Astrocyte (in vitro differentiated cells and primary cell): ENCODE measurements at regions not wholly inside any gene's neighbourhood (a gene's known extent, or its start where the extent isn't known, plus 50 kb on each side); places are given as distances from the start of the nearest gene placed in this dataset.

Experiments
- DNase-seq: peaks from one replicate; pipeline ENCODE4 v3.0.0-alpha.2; 2010; ENCODE audit warnings: low read depth
- FAIRE-seq: peaks from 2 replicates; lab custom pipeline; 2011; peaks lifted over from hg19 to GRCh38; lab: Jason Lieb, UNC
- H2AFZ ChIP-seq: 2 replicates; pipeline ENCODE4 v1.6.0; 2012; ENCODE audit warnings: low read depth, low read length, inconsistent platforms
- H3K27ac ChIP-seq: 2 replicates; pipeline ENCODE4 v1.5.1; 2011; ENCODE audit warnings: low read depth, low read length, inconsistent platforms
- H3K27me3 ChIP-seq: 2 replicates; pipeline ENCODE4 v1.6.0; 2011; ENCODE audit warnings: low read length, inconsistent platforms; ENCODE audit not compliant: insufficient read depth
- H3K36me3 ChIP-seq: 2 replicates; pipeline ENCODE4 v1.5.1; 2011; ENCODE audit warnings: low read length, inconsistent platforms; ENCODE audit not compliant: insufficient read depth
- H3K4me1 ChIP-seq: 2 replicates; pipeline ENCODE4 v1.5.1; 2011; ENCODE audit warnings: low read length, inconsistent platforms; ENCODE audit not compliant: insufficient read depth
- H3K4me2 ChIP-seq: 2 replicates; pipeline ENCODE4 v1.6.0; 2012; ENCODE audit warnings: low read length, inconsistent platforms
- H3K4me3 ChIP-seq: 2 replicates; pipeline ENCODE4 v1.5.1; 2011; ENCODE audit warnings: low read depth, mild to moderate bottlenecking, low read length, inconsistent platforms; ENCODE audit not compliant: insufficient read depth
- H3K79me2 ChIP-seq: 2 replicates; pipeline ENCODE4 v1.6.0; 2012; ENCODE audit warnings: mild to moderate bottlenecking, low read length, inconsistent platforms; ENCODE audit not compliant: insufficient read depth
- H3K9ac ChIP-seq: 2 replicates; pipeline ENCODE4 v1.6.0; 2012; ENCODE audit warnings: mild to moderate bottlenecking, low read length, inconsistent platforms
- H3K9me3 ChIP-seq: 2 replicates; pipeline ENCODE4 v1.5.1; 2012; ENCODE audit warnings: low read depth, mild to moderate bottlenecking, low read length, inconsistent platforms; ENCODE audit not compliant: insufficient read depth
- H4K20me1 ChIP-seq: 2 replicates; pipeline ENCODE4 v1.6.0; 2012; ENCODE audit warnings: low read length, inconsistent platforms; ENCODE audit not compliant: insufficient read depth
- H3K27ac Mint-ChIP-seq: one replicate; pipeline ENCODE4 v1.8.0; 2021; ENCODE audit warnings: mild to moderate bottlenecking, mixed read lengths; ENCODE audit not compliant: unreplicated experiment
- H3K27me3 Mint-ChIP-seq: one replicate; pipeline ENCODE4 v1.8.0; 2021; ENCODE audit warnings: low read depth, mixed read lengths; ENCODE audit not compliant: unreplicated experiment
- H3K36me3 Mint-ChIP-seq: one replicate; pipeline ENCODE4 v1.8.0; 2021; ENCODE audit warnings: low read depth, mixed read lengths; ENCODE audit not compliant: unreplicated experiment
- H3K4me1 Mint-ChIP-seq: one replicate; pipeline ENCODE4 v1.8.0; 2021; ENCODE audit warnings: low read depth, mixed read lengths; ENCODE audit not compliant: unreplicated experiment
- H3K4me3 Mint-ChIP-seq: one replicate; pipeline ENCODE4 v1.8.0; 2021; ENCODE audit warnings: mild to moderate bottlenecking, moderate library complexity, mixed read lengths; ENCODE audit not compliant: unreplicated experiment
- H3K9me3 Mint-ChIP-seq: one replicate; pipeline ENCODE4 v1.8.0; 2021; ENCODE audit warnings: mild to moderate bottlenecking, mixed read lengths; ENCODE audit not compliant: unreplicated experiment
- EZH2 ChIP-seq: IDR thresholded peaks from 2 replicates; pipeline ENCODE4 v1.6.1; 2012; ENCODE audit warnings: mild to moderate bottlenecking, low read length, inconsistent platforms; ENCODE audit not compliant: insufficient read depth
- TF ChIP-seq, protein P1 (sequence below): IDR thresholded peaks from 2 replicates; pipeline ENCODE4 v1.5.1; 2011; ENCODE audit warnings: low read depth, mild to moderate bottlenecking, inconsistent platforms, low read length, moderate library complexity; ENCODE audit not compliant: insufficient read depth

DNA sequence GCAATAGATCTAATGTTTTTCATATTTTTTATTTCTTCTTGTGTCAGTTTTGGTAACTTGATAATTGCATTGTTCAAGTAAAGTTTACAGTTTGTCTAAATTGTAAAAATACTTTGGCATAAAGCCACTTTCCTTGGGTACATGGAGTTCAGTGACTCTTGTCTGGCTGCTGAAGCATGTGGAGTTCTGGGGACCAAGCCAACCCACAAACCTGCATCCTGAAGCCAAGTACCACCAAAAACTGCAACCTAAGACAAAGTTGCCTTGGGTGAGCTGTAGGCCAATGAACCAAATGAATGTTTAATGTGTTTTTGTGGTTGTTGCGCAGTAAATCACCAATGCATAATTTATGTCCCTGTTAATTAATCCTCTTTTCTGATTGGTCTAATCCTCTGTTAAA lies 872.6 kb downstream of the BCL11A start:
- DNase-seq (no peak), FAIRE-seq (no peak)
- Histone ChIP-seq H3K36me3 (no peaks in the 10 kb centered on the region), H3K4me2 (no peak overlapping the region), H4K20me1 (no peaks in the 10 kb centered on the region), H3K79me2 (no peaks in the 10 kb centered on the region), H3K27me3 (no peaks in the 10 kb centered on the region), H3K4me1 (no peaks in the 10 kb centered on the region), H3K9ac (no peak overlapping the region), H3K4me3 (no peak overlapping the region), H3K27ac (no peak overlapping the region), H3K9me3 (no peaks in the 10 kb centered on the region), H2AFZ (no peak overlapping the region)
- no peaks in the 10 kb centered on the region for H3K9me3 Mint-ChIP-seq
- no peak overlapping the region for H3K27ac Mint-ChIP-seq
- H3K4me1 Mint-ChIP-seq: peaks cover 7% of the 10 kb centered on the region
- peaks cover 2% of the 10 kb centered on the region for H3K27me3 Mint-ChIP-seq
- H3K4me3 Mint-ChIP-seq: no peak overlapping the region
- no peaks in the 10 kb centered on the region for H3K36me3 Mint-ChIP-seq
- TF ChIP-seq EZH2: no peak

DNA sequence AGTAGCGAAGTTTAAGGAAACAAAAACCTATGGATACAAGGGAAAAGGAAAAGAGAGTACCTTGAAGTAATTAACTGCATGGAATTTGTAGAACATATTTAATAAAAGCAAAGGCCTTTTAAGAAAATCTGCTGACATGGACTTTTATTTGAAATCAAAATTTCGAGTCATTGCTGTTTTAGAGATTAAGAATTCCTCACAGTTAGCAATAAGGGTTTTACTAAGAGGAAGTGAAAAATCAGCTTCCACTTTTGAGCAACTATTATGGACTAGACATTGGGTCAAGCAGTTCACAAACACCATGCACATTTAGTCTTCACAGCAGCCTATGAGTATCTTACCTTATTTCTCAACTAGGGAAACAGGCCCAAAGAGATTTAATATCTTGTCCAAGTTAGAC lies 876.3 kb downstream of the BCL11A start:
- H3K4me2 ChIP-seq: no peak overlapping the region
- no peaks in the 10 kb centered on the region for H3K36me3 Mint-ChIP-seq
- H2AFZ ChIP-seq: no peak overlapping the region
- H3K9me3 Mint-ChIP-seq: no peaks in the 10 kb centered on the region
- DNase-seq: no peak
- no peaks in the 10 kb centered on the region for H3K79me2 ChIP-seq
- no peak overlapping the region for H3K9ac ChIP-seq
- H3K27ac Mint-ChIP-seq: no peak overlapping the region
- no peak overlapping the region for H3K4me3 Mint-ChIP-seq
- H3K9me3 ChIP-seq: no peaks in the 10 kb centered on the region
- no peak overlapping the region for H3K27ac ChIP-seq
- H3K4me3 ChIP-seq: no peak overlapping the region
- H3K4me1 Mint-ChIP-seq: peaks cover 3% of the 10 kb centered on the region
- H3K27me3 Mint-ChIP-seq: no peaks in the 10 kb centered on the region
- H3K36me3 ChIP-seq: no peaks in the 10 kb centered on the region
- no peaks in the 10 kb centered on the region for H3K4me1 ChIP-seq
- no peaks in the 10 kb centered on the region for H4K20me1 ChIP-seq
- H3K27me3 ChIP-seq: no peaks in the 10 kb centered on the region
- no peak for FAIRE-seq
- TF ChIP-seq, protein P1, sequence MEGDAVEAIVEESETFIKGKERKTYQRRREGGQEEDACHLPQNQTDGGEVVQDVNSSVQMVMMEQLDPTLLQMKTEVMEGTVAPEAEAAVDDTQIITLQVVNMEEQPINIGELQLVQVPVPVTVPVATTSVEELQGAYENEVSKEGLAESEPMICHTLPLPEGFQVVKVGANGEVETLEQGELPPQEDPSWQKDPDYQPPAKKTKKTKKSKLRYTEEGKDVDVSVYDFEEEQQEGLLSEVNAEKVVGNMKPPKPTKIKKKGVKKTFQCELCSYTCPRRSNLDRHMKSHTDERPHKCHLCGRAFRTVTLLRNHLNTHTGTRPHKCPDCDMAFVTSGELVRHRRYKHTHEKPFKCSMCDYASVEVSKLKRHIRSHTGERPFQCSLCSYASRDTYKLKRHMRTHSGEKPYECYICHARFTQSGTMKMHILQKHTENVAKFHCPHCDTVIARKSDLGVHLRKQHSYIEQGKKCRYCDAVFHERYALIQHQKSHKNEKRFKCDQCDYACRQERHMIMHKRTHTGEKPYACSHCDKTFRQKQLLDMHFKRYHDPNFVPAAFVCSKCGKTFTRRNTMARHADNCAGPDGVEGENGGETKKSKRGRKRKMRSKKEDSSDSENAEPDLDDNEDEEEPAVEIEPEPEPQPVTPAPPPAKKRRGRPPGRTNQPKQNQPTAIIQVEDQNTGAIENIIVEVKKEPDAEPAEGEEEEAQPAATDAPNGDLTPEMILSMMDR: no peak
- TF ChIP-seq EZH2: no peak

DNA sequence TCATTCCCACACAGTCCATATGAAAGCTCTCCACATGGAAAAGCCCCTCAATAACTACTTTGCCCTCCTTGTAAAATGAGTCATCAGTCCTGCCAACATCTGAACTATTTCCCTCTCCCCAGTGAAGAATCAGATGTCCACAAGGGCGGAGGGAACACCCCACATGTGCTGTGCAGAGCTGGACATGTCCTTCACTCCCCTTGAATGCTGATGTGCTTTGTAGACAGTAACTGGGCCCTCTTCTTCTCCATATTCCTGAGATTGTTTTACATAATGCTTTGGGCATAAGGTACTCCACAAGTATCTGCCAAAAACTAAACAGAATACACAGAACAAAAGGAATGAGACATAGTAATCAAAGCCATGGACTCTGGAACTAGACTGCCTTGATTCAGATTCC lies 879.4 kb downstream of the BCL11A start:
- H4K20me1 ChIP-seq: no peaks in the 10 kb centered on the region
- no peaks in the 10 kb centered on the region for H3K4me1 ChIP-seq
- FAIRE-seq (no peak), DNase-seq (no peak)
- no peak overlapping the region for H3K9ac ChIP-seq
- H3K79me2 ChIP-seq: no peaks in the 10 kb centered on the region
- no peaks in the 10 kb centered on the region for H3K27me3 ChIP-seq
- no peak overlapping the region for H3K4me3 ChIP-seq
- Mint-ChIP-seq H3K27ac (no peak overlapping the region), H3K27me3 (no peaks in the 10 kb centered on the region), H3K4me1 (peaks cover 3% of the 10 kb centered on the region), H3K9me3 (no peaks in the 10 kb centered on the region), H3K36me3 (no peaks in the 10 kb centered on the region), H3K4me3 (no peak overlapping the region)
- H3K4me2 ChIP-seq: no peak overlapping the region
- H3K27ac ChIP-seq: no peak overlapping the region
- no peak overlapping the region for H2AFZ ChIP-seq
- no peaks in the 10 kb centered on the region for H3K9me3 ChIP-seq
- no peak for TF ChIP-seq EZH2
- TF ChIP-seq, protein P1: no peak
- no peaks in the 10 kb centered on the region for H3K36me3 ChIP-seq
